H9 (cell line): ENCODE measurements at regions not wholly inside any gene's neighbourhood (a gene's known extent, or its start where the extent isn't known, plus 50 kb on each side); places are given as distances from the start of the nearest gene placed in this dataset.

Source experiments
- DNase-seq: peaks from one replicate; pipeline ENCODE4 v3.0.0-alpha.2; 2017
- H2AFZ ChIP-seq: one replicate; pipeline ENCODE4 v1.6.1; 2013; ENCODE audit warnings: mild to moderate bottlenecking, low read length, control low read depth, moderate library complexity
- H2AK5ac ChIP-seq: 2 replicates; pipeline ENCODE4 v1.6.1; 2013; ENCODE audit warnings: low read length, control low read depth, mixed read lengths; ENCODE audit not compliant: insufficient read length
- H2BK120ac ChIP-seq: one replicate; pipeline ENCODE4 v1.6.1; 2013; ENCODE audit warnings: low read depth, mild to moderate bottlenecking, low read length, control low read depth, inconsistent platforms; ENCODE audit not compliant: poor library complexity, severe bottlenecking
- H2BK12ac ChIP-seq: 2 replicates; pipeline ENCODE4 v1.6.1; 2013; ENCODE audit warnings: low read length, control low read depth, mixed read lengths, low read depth; ENCODE audit not compliant: insufficient read length
- H2BK15ac ChIP-seq: 2 replicates; pipeline ENCODE4 v1.6.1; 2013; ENCODE audit warnings: low read depth, low read length, control low read depth
- H2BK20ac ChIP-seq: one replicate; pipeline ENCODE4 v1.6.1; 2013; ENCODE audit warnings: low read depth, mild to moderate bottlenecking, low read length, control low read depth, inconsistent platforms; ENCODE audit not compliant: poor library complexity, severe bottlenecking
- H2BK5ac ChIP-seq: 2 replicates; pipeline ENCODE4 v1.6.1; 2013; ENCODE audit warnings: low read length, control low read depth, mixed read lengths; ENCODE audit not compliant: insufficient read length
- H3K14ac ChIP-seq: 2 replicates; pipeline ENCODE4 v1.6.1; 2013; ENCODE audit warnings: low read length, control low read depth; ENCODE audit not compliant: insufficient read depth
- H3K18ac ChIP-seq: 2 replicates; pipeline ENCODE4 v1.6.1; 2013; ENCODE audit warnings: low read depth, mild to moderate bottlenecking, mixed read lengths, low read length, control low read depth; ENCODE audit not compliant: insufficient read length
- H3K23ac ChIP-seq: 2 replicates; pipeline ENCODE4 v1.6.1; 2013; ENCODE audit warnings: low read length, control low read depth, mixed read lengths, low read depth; ENCODE audit not compliant: insufficient read length
- H3K23me2 ChIP-seq: 2 replicates; pipeline ENCODE4 v1.6.1; 2013; ENCODE audit warnings: low read depth, mild to moderate bottlenecking, mixed read lengths, low read length, control low read depth; ENCODE audit not compliant: insufficient read length, poor library complexity, severe bottlenecking
- H3K27ac ChIP-seq: 2 replicates; pipeline ENCODE4 v1.5.1; 2013; ENCODE audit warnings: low read length, control low read depth, mixed read lengths, low read depth; ENCODE audit not compliant: insufficient read length
- H3K27me3 ChIP-seq: 2 replicates; pipeline ENCODE4 v1.6.1; 2013; ENCODE audit warnings: low read length, control low read depth, inconsistent platforms; ENCODE audit not compliant: insufficient read depth
- H3K4ac ChIP-seq: 2 replicates; pipeline ENCODE4 v1.6.1; 2013; ENCODE audit warnings: low read depth, mild to moderate bottlenecking, control low read depth, inconsistent platforms, low read length, moderate library complexity
- H3K4me1 ChIP-seq: 2 replicates; pipeline ENCODE4 v1.6.1; 2013; ENCODE audit warnings: low read length, control low read depth, inconsistent platforms; ENCODE audit not compliant: insufficient read depth
- H3K4me2 ChIP-seq: 2 replicates; pipeline ENCODE4 v1.6.1; 2013; ENCODE audit warnings: low read length, control low read depth, mixed read lengths; ENCODE audit not compliant: insufficient read length, insufficient read depth
- H3K56ac ChIP-seq: 2 replicates; pipeline ENCODE4 v1.6.1; 2013; ENCODE audit warnings: low read depth, mild to moderate bottlenecking, mixed read lengths, low read length, control low read depth; ENCODE audit not compliant: insufficient read length
- H3K79me1 ChIP-seq: 2 replicates; pipeline ENCODE4 v1.6.1; 2013; ENCODE audit warnings: low read depth, mild to moderate bottlenecking, moderate library complexity, low read length, control low read depth, inconsistent platforms; ENCODE audit not compliant: insufficient read depth, poor library complexity, severe bottlenecking
- H3K79me2 ChIP-seq: 2 replicates; pipeline ENCODE4 v1.6.1; 2013; ENCODE audit warnings: low read length, control low read depth, inconsistent platforms; ENCODE audit not compliant: insufficient read depth
- H3K9ac ChIP-seq: 2 replicates; pipeline ENCODE4 v1.6.1; 2013; ENCODE audit warnings: low read length, control low read depth, mixed read lengths; ENCODE audit not compliant: insufficient read length; ENCODE audit errors: extremely low read depth
- H3K9me3 ChIP-seq: one replicate; pipeline ENCODE4 v1.6.1; 2013; ENCODE audit warnings: low read depth, low read length, inconsistent platforms; ENCODE audit not compliant: control insufficient read depth
- H3T11ph ChIP-seq: one replicate; pipeline ENCODE4 v1.6.1; 2013; ENCODE audit warnings: mild to moderate bottlenecking, low read length, control low read depth, inconsistent platforms
- H4K20me1 ChIP-seq: one replicate; pipeline ENCODE4 v1.6.1; 2013; ENCODE audit not compliant: control insufficient read depth, insufficient read length, insufficient read depth
- H4K5ac ChIP-seq: 2 replicates; pipeline ENCODE4 v1.6.1; 2013; ENCODE audit warnings: low read depth, mild to moderate bottlenecking, mixed read lengths, low read length, control low read depth; ENCODE audit not compliant: insufficient read length
- H4K8ac ChIP-seq: replicated peaks from 2 replicates; pipeline ENCODE4 v1.6.1; 2013; ENCODE audit warnings: low read length, control low read depth, mixed read lengths, low read depth; ENCODE audit not compliant: insufficient read length
- H4K91ac ChIP-seq: 2 replicates; pipeline ENCODE4 v1.6.1; 2013; ENCODE audit warnings: low read depth, mild to moderate bottlenecking, moderate library complexity, mixed read lengths, low read length, control low read depth; ENCODE audit not compliant: insufficient read length
- H3K27ac Mint-ChIP-seq, 3 experiments: 2 replicates in 2 of 3; 3 replicates in 1 of 3; pipeline ENCODE4 v1.8.0; 2020 to 2021; ENCODE audit warnings: mixed read lengths in 3 of 3, mild to moderate bottlenecking in 1 of 3, moderate library complexity in 1 of 3
- H3K27me3 Mint-ChIP-seq: 2 replicates; pipeline ENCODE4 v1.8.0; 2021; ENCODE audit warnings: low read depth, mild to moderate bottlenecking, moderate library complexity, mixed read lengths
- H3K36me3 Mint-ChIP-seq, 3 experiments: 2 replicates in 2 of 3; 3 replicates in 1 of 3; pipeline ENCODE4 v1.8.0; 2020 to 2021; ENCODE audit warnings: low read depth in 3 of 3, mixed read lengths in 3 of 3; ENCODE audit not compliant: insufficient read depth in 1 of 3
- H3K4me1 Mint-ChIP-seq, 2 experiments: 2 replicates each; pipeline ENCODE4 v1.8.0; 2020; ENCODE audit warnings: mixed read lengths in 2 of 2
- H3K4me3 Mint-ChIP-seq, 2 experiments: 2 replicates in 1 of 2; 3 replicates in 1 of 2; pipeline ENCODE4 v1.8.0; 2020 to 2021; ENCODE audit warnings: mild to moderate bottlenecking in 2 of 2, mixed read lengths in 2 of 2, moderate library complexity in 1 of 2
- H3K9me3 Mint-ChIP-seq, 2 experiments: 2 replicates in 1 of 2; 3 replicates in 1 of 2; pipeline ENCODE4 v1.8.0; 2020; ENCODE audit warnings: mild to moderate bottlenecking in 2 of 2, mixed read lengths in 2 of 2, moderate library complexity in 1 of 2
- CTCF ChIP-seq: fragments of 200-600 bp; sonication (generic); conservative IDR thresholded peaks from 3 replicates; pipeline ENCODE4 v1.8.0; 2021; ENCODE audit warnings: antibody characterized with exemption, mild to moderate bottlenecking

GRCh38 chr13:79112016-79112415, 294.0 kb downstream of the RBM26 start:
- Histone ChIP-seq H2BK120ac (no peak overlapping the region), H2BK15ac (no peak overlapping the region), H3K18ac (no peak overlapping the region), H4K5ac (no peak overlapping the region), H3K4me1 (no peaks in the 10 kb centered on the region), H3K27me3 (no peaks in the 10 kb centered on the region), H3K27ac (no peak overlapping the region), H4K8ac (no peak overlapping the region), H3K56ac (no peak overlapping the region), H4K20me1 (no peaks in the 10 kb centered on the region), H3K14ac (no peak overlapping the region), H3K23me2 (no peaks in the 10 kb centered on the region), H3K9ac (no peak overlapping the region), H3T11ph (no peak overlapping the region), H3K23ac (no peak overlapping the region), H4K91ac (no peak overlapping the region), H2AFZ (no peak overlapping the region), H2AK5ac (no peak overlapping the region), H2BK20ac (no peak overlapping the region), H3K79me1 (no peaks in the 10 kb centered on the region), H2BK12ac (no peak overlapping the region), H3K9me3 (no peaks in the 10 kb centered on the region), H3K4ac (no peak overlapping the region), H2BK5ac (no peak overlapping the region), H3K79me2 (no peaks in the 10 kb centered on the region), H3K4me2 (no peak overlapping the region)
- Mint-ChIP-seq H3K4me1 (no peaks in the 10 kb centered on the region), H3K27ac (no peak overlapping the region), H3K4me3 (no peak overlapping the region), H3K27me3 (no peaks in the 10 kb centered on the region), H3K9me3 (no peaks in the 10 kb centered on the region; a peak in 1 of 5 replicates), H3K36me3 (no peaks in the 10 kb centered on the region)
- DNase-seq = no peak
- TF ChIP-seq CTCF = no peak
